Peyer's patch (tissue), 4 donors: ENCODE measurements at regions not wholly inside any gene's neighbourhood (a gene's known extent, or its start where the extent isn't known, plus 50 kb on each side); places are given as distances from the start of the nearest gene placed in this dataset.

Experiments used
- POLR2A ChIP-seq, 2 donors: fragments of 450-650 bp; IDR thresholded peaks; one replicate each; pipeline ENCODE4 v1.5.1; 2017; ENCODE audit warnings: antibody characterized with exemption in 2 of 2, mild to moderate bottlenecking in 2 of 2, moderate library complexity in 2 of 2
- TF ChIP-seq, protein P1 (sequence below), 6 experiments: fragments of 450-650 bp in 4 of 6; fragments of 200-600 bp in 2 of 6; sonication (generic) in 1 of 6; IDR thresholded peaks; one replicate each; pipeline ENCODE4 v1.5.1; 2017 to 2019; ENCODE audit warnings: antibody characterized with exemption in 6 of 6, mild to moderate bottlenecking in 3 of 6, moderate library complexity in 1 of 6

DNA sequence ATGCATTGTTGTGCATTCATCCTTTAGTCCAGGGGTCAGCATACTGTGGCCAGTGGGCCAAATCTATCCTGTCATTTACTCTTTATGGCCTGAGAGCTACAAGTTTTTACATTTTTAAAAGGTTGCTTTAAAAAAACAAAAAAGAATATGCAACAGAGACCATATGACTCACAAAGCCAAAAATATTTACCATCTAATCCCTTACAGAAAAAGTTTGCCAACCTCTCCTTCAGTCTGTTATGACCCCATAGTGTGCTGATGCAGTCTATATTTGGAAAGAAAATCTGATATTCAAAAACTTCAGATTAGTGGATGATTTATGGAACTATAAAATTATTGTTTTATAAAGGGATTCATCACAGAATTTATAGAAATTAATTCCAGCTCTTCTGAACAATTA is 237.5 kb upstream of the IL12A start:
- no peak for TF ChIP-seq POLR2A (IDR thresholded peaks at IDR 0.05)
- TF ChIP-seq, protein P1, sequence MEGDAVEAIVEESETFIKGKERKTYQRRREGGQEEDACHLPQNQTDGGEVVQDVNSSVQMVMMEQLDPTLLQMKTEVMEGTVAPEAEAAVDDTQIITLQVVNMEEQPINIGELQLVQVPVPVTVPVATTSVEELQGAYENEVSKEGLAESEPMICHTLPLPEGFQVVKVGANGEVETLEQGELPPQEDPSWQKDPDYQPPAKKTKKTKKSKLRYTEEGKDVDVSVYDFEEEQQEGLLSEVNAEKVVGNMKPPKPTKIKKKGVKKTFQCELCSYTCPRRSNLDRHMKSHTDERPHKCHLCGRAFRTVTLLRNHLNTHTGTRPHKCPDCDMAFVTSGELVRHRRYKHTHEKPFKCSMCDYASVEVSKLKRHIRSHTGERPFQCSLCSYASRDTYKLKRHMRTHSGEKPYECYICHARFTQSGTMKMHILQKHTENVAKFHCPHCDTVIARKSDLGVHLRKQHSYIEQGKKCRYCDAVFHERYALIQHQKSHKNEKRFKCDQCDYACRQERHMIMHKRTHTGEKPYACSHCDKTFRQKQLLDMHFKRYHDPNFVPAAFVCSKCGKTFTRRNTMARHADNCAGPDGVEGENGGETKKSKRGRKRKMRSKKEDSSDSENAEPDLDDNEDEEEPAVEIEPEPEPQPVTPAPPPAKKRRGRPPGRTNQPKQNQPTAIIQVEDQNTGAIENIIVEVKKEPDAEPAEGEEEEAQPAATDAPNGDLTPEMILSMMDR (IDR thresholded peaks at IDR 0.05): no peak
